MM.1S (cell line): ENCODE measurements at regions not wholly inside any gene's neighbourhood (a gene's known extent, or its start where the extent isn't known, plus 50 kb on each side); places are given as distances from the start of the nearest gene placed in this dataset.

Experiments
- CTCF ChIP-seq: fragments of 300-600 bp; sonication (generic); IDR thresholded peaks from 2 replicates; pipeline ENCODE4 v1.5.1; 2016; ENCODE audit warnings: antibody characterized with exemption, low read length, mixed read lengths
- EZH2 ChIP-seq: fragments of 300-600 bp; sonication (generic); optimal IDR thresholded peaks from 2 replicates; pipeline ENCODE3; 2017; ENCODE audit warnings: low read depth, mild to moderate bottlenecking, antibody characterized with exemption, low read length, mixed read lengths

GRCh38 chr6:22409486-22409885 is 112.7 kb upstream of the PRL start:
- TF ChIP-seq EZH2, result no peak
- no peak for TF ChIP-seq CTCF
